ENCODE measurements at regions not wholly inside any gene's neighbourhood (a gene's known extent, or its start where the extent isn't known, plus 50 kb on each side); places are given as distances from the start of the nearest gene placed in this dataset.

DNA sequence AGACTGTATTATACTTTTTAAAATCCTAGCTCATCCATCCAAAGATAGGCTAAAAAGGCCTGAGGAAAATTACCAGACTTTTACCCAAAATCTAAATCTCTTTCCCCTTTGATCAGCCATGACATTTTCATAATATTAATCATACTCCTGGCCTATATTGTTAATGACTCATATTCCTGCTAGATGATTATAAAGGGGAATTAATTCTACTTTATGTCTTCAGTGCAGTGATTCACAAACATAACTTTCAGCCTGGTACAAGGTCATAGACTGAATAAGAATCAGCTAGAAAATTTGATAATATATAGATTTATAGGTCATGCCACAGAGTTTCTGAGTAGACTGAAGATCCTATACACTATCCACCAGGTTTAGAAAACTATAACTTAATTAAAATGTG lies 1905.4 kb downstream of the C4orf33 start:
- no peak overlapping the region for H3K9ac ChIP-seq (ENCODE audit: insufficient read depth, low read length, poor library complexity, severe bottlenecking)
- no peak overlapping the region for H3K4me3 ChIP-seq (replicated peaks in 1 of 3; ENCODE audit: low read depth in 2 of 3, low read length in 3 of 3)
- Mint-ChIP-seq H3K9me3 (peaks cover 0 to 5% (median 0%) of the 10 kb centered on the region in 7 donors), H3K27me3 (ENCODE audit: low read depth in 3 of 3) (no peaks in the 10 kb centered on the region), H3K36me3 (no peaks in the 10 kb centered on the region), H3K4me3 (no peak overlapping the region), H3K4me1 (no peaks in the 10 kb centered on the region), H3K27ac (no peak overlapping the region)
- no peaks in the 10 kb centered on the region for H3K27me3 ChIP-seq (ENCODE audit: control insufficient read depth in 2 of 2, insufficient read depth in 2 of 2, low read length in 2 of 2)
- no peak for DNase-seq
- H3K36me3 ChIP-seq (replicated peaks in 1 of 2; ENCODE audit: control insufficient read depth in 1 of 2, insufficient read depth in 2 of 2, low read length in 2 of 2), result no peaks in the 10 kb centered on the region
- no peaks in the 10 kb centered on the region for H4K20me1 ChIP-seq (ENCODE audit: insufficient read depth, low read length)
- no peak overlapping the region for H3K4me2 ChIP-seq (replicated peaks; ENCODE audit: extremely low read depth, low read length, poor library complexity, severe bottlenecking)
- TF ChIP-seq, protein P1, sequence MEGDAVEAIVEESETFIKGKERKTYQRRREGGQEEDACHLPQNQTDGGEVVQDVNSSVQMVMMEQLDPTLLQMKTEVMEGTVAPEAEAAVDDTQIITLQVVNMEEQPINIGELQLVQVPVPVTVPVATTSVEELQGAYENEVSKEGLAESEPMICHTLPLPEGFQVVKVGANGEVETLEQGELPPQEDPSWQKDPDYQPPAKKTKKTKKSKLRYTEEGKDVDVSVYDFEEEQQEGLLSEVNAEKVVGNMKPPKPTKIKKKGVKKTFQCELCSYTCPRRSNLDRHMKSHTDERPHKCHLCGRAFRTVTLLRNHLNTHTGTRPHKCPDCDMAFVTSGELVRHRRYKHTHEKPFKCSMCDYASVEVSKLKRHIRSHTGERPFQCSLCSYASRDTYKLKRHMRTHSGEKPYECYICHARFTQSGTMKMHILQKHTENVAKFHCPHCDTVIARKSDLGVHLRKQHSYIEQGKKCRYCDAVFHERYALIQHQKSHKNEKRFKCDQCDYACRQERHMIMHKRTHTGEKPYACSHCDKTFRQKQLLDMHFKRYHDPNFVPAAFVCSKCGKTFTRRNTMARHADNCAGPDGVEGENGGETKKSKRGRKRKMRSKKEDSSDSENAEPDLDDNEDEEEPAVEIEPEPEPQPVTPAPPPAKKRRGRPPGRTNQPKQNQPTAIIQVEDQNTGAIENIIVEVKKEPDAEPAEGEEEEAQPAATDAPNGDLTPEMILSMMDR (IDR thresholded peaks at IDR 0.05), result no peak
- intact Hi-C loops (cut with micrococcal nuclease), result no loop called here
- H3K4me1 ChIP-seq (ENCODE audit: control insufficient read depth in 1 of 2, insufficient read depth in 2 of 2, low read length in 2 of 2), result no peaks in the 10 kb centered on the region
- H3K27ac ChIP-seq (ENCODE audit: low read depth in 1 of 2, low read length in 2 of 2), result no peak overlapping the region
- no peaks in the 10 kb centered on the region for H3K79me2 ChIP-seq (ENCODE audit: insufficient read depth, low read length)
- H2AFZ ChIP-seq (ENCODE audit: insufficient read depth, low read depth, low read length, poor library complexity, severe bottlenecking), result no peak overlapping the region
- H3K9me3 ChIP-seq (replicated peaks in 1 of 2; ENCODE audit: control insufficient read depth in 1 of 2, insufficient read depth in 1 of 2, low read length in 2 of 2), result peaks cover 0 to 5% of the 10 kb centered on the region in 2 donors

DNA sequence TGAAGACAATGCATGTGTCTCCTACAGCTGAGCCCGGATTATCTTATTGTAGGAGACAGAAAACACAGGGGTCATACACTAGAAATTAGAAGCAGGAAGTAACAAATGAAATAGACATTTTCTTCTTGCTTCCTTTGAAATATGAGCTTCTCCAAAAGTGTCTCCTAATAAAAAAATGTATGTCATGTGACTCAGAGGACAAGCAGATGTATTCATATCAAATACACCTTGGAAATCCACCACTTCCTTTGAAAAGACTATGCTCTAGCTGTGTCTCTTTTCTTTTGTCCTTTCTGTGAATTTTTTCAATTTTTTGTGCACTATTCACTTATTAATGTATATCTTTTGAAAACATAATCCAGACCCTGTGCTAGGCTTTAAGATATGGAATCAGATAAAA lies 1906.2 kb downstream of the C4orf33 start:
- Histone ChIP-seq H4K20me1 (ENCODE audit: insufficient read depth, low read length) (no peaks in the 10 kb centered on the region), H3K27ac (ENCODE audit: low read depth in 1 of 2, low read length in 2 of 2) (no peak overlapping the region), H3K4me2 (replicated peaks; ENCODE audit: extremely low read depth, low read length, poor library complexity, severe bottlenecking) (no peak overlapping the region), H3K27me3 (ENCODE audit: control insufficient read depth in 2 of 2, insufficient read depth in 2 of 2, low read length in 2 of 2) (no peaks in the 10 kb centered on the region), H3K79me2 (ENCODE audit: insufficient read depth, low read length) (no peaks in the 10 kb centered on the region), H2AFZ (ENCODE audit: insufficient read depth, low read depth, low read length, poor library complexity, severe bottlenecking) (no peak overlapping the region), H3K9ac (ENCODE audit: insufficient read depth, low read length, poor library complexity, severe bottlenecking) (no peak overlapping the region), H3K4me1 (ENCODE audit: control insufficient read depth in 1 of 2, insufficient read depth in 2 of 2, low read length in 2 of 2) (no peaks in the 10 kb centered on the region), H3K36me3 (replicated peaks in 1 of 2; ENCODE audit: control insufficient read depth in 1 of 2, insufficient read depth in 2 of 2, low read length in 2 of 2) (no peaks in the 10 kb centered on the region), H3K9me3 (replicated peaks in 1 of 2; ENCODE audit: control insufficient read depth in 1 of 2, insufficient read depth in 1 of 2, low read length in 2 of 2) (no peaks in the 10 kb centered on the region), H3K4me3 (replicated peaks in 1 of 3; ENCODE audit: low read depth in 2 of 3, low read length in 3 of 3) (no peak overlapping the region)
- no peak overlapping the region for H3K4me3 Mint-ChIP-seq
- no peaks in the 10 kb centered on the region for H3K36me3 Mint-ChIP-seq
- intact Hi-C loops (cut with micrococcal nuclease), result no loop called here
- peaks cover 0 to 5% (median 0%) of the 10 kb centered on the region in 7 donors for H3K9me3 Mint-ChIP-seq
- no peaks in the 10 kb centered on the region for H3K4me1 Mint-ChIP-seq
- no peaks in the 10 kb centered on the region for H3K27me3 Mint-ChIP-seq (ENCODE audit: low read depth in 3 of 3)
- no peak for DNase-seq
- TF ChIP-seq, protein P1 (IDR thresholded peaks at IDR 0.05), result no peak
- WGBS (ENCODE audit: insufficient coverage), result no CpG with 5 or more reads among the region's 1 CpG
- no peak overlapping the region for H3K27ac Mint-ChIP-seq
